ENCODE measurements at regions not wholly inside any gene's neighbourhood (a gene's known extent, or its start where the extent isn't known, plus 50 kb on each side); places are given as distances from the start of the nearest gene placed in this dataset.

- TF ChIP-seq CTCF (conservative IDR thresholded peaks at IDR 0.05 in 1 of 2, IDR thresholded peaks at IDR 0.05 in 1 of 2; ENCODE audit: extremely low read depth in 1 of 2, insufficient read depth in 1 of 2, low read depth in 1 of 2, low read length in 2 of 2) (no peak), EZH2 (IDR thresholded peaks at IDR 0.05; ENCODE audit: borderline replicate concordance, low read length) (no peak)
Measured at GRCh38 chr17:71213936-71214335, 906.9 kb upstream of the SOX9 start.

All from mammary epithelial cell (primary cell).